Vagina (tissue), 2 donors: ENCODE measurements at regions not wholly inside any gene's neighbourhood (a gene's known extent, or its start where the extent isn't known, plus 50 kb on each side); places are given as distances from the start of the nearest gene placed in this dataset.

ENCODE experiments used
- CTCF ChIP-seq, 3 experiments: fragments of 450-650 bp in 2 of 3; fragments of 200-600 bp in 1 of 3; sonication (generic) in 1 of 3; IDR thresholded peaks; one replicate each; pipeline ENCODE4 v1.5.1; 2017 to 2019; ENCODE audit warnings: antibody characterized with exemption in 3 of 3, mild to moderate bottlenecking in 2 of 3, moderate library complexity in 2 of 3
- POLR2AphosphoS5 ChIP-seq, 2 donors: sonication (generic); formaldehyde crosslinking; IDR thresholded peaks; one replicate each; pipeline ENCODE4 v1.9.0; 2017; ENCODE audit warnings: antibody characterized with exemption in 2 of 2, mild to moderate bottlenecking in 2 of 2, low read depth in 1 of 2; ENCODE audit not compliant: insufficient read depth in 1 of 2

GRCh38 chrX:36562986-36563385 is 445.2 kb upstream of the FAM47C start:
- TF ChIP-seq POLR2AphosphoS5 (IDR thresholded peaks at IDR 0.05; ENCODE audit: insufficient read depth in 1 of 2, low read depth in 1 of 2) (no peak), CTCF (IDR thresholded peaks at IDR 0.05) (no peak)
